H7 (cell line): ENCODE measurements at regions not wholly inside any gene's neighbourhood (a gene's known extent, or its start where the extent isn't known, plus 50 kb on each side); places are given as distances from the start of the nearest gene placed in this dataset.

Experiments
- DNase-seq: peaks from one replicate; pipeline ENCODE4 v3.0.0; 2012
- H3K27me3 ChIP-seq: 2 replicates; pipeline ENCODE4 v1.6.0; 2011; ENCODE audit warnings: mild to moderate bottlenecking, low read length; ENCODE audit not compliant: control insufficient read depth, insufficient read depth
- H3K36me3 ChIP-seq: replicated peaks from 2 replicates; pipeline ENCODE4 v1.5.1; 2011; ENCODE audit warnings: low read length; ENCODE audit not compliant: control insufficient read depth, insufficient read depth
- H3K4me3 ChIP-seq: 2 replicates; pipeline ENCODE4 v1.5.1; 2011; ENCODE audit warnings: low read depth, mild to moderate bottlenecking, control low read depth, low read length, moderate library complexity; ENCODE audit not compliant: insufficient read depth

DNA sequence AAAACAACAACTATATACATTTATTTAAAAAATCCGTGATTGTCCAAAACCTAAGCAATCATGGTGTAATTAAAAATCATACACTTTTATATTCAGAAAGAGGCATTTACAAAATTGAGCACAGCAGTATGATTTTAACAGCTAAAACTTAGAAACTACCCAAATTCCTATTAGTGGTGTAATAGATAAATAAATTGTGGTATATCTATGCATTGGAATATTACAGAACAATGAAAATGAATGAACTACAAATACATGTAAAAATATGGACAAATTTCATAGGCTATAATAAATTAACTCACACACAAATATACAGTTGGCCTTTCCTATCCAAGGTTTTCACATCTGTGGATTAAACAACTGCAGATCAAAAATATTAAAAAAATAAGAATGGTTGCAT lies 700.5 kb upstream of the ARPP21 start:
- H3K4me3 ChIP-seq, result no peak overlapping the region
- no peaks in the 10 kb centered on the region for H3K27me3 ChIP-seq
- no peaks in the 10 kb centered on the region for H3K36me3 ChIP-seq
- no peak for DNase-seq

DNA sequence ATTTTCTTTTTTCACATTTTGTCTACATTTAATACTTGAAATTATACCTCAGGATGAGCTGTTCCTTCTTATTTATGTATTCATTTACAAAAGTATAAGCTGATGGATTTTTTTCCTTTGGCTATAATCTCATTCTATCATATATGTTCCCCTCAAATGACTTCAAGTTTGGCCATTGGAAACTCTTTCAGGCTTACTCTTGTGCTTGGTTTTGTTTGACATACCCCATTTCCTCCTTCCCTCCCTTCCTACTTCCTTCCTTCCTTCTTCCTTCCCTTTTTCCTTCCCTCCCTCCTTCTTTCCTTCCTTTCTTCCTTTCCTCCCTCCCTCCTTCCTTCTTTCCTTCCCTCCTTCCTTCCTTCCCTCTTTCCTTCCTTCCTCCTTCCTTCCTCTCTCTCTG lies 697.1 kb upstream of the ARPP21 start:
- H3K27me3 ChIP-seq, result no peaks in the 10 kb centered on the region
- H3K4me3 ChIP-seq, result no peak overlapping the region
- H3K36me3 ChIP-seq, result no peaks in the 10 kb centered on the region
- DNase-seq, result no peak

DNA sequence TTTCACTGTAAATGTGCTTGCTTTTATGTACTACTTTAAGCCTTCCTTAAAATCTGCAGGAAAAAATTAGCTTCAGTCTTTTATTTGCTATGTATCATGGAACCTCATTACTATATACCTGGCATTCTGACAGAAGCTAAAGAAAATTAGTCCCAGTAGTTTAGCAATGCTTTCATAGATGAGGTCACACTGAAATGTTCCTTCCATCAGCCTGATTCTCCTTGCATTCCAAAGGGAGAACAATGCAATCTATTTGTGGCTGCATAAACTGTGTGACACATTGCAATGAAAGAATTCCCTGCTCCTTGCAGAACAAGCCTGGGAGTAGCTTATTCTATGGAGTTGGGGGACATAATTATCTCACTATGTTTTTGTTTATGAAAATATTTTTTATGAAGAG lies 691.5 kb upstream of the ARPP21 start:
- Histone ChIP-seq H3K27me3 (no peaks in the 10 kb centered on the region), H3K4me3 (no peak overlapping the region), H3K36me3 (no peaks in the 10 kb centered on the region)
- DNase-seq, result peak; percentile 0

DNA sequence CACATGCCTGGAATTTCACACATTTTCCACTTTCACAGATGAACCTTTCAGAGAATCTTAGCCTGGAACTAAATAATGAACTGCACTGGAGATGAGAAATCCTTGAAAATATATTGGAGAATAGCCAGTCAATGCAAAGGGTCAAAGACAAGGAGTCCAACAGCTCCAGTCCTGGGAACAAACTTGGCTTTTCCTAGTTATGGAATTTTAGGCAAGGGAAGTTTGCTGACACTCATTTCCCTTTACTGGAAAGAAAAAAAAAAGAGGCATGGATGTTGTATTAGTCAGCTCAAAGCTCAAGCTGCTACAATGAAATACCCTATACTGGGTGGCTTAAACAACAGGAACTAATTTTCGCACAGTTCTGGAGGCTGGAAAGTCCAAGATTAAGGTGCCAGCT lies 690.8 kb upstream of the ARPP21 start:
- no peak for DNase-seq
- Histone ChIP-seq H3K27me3 (no peaks in the 10 kb centered on the region), H3K36me3 (no peaks in the 10 kb centered on the region), H3K4me3 (no peak overlapping the region)

DNA sequence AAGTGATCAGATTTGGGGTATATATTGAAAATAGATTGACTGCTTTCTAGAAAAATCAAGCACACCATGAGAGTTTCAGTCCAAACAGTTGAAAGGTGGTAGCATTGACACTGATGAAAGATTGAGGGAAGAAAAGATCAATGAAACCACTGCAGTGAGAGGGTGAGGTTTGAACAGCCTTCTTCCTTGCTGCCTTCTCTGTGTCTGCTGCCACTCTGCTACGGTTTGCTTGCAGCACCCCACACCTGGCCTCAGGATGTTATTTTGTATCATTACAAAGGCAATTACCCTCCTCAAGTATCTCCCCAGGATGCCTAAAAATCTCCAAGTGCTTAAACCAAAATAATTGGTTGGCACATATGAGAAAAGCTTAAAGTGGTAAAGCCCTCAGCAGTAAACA lies 683.6 kb upstream of the ARPP21 start:
- Histone ChIP-seq H3K4me3 (no peak overlapping the region), H3K36me3 (no peaks in the 10 kb centered on the region), H3K27me3 (no peaks in the 10 kb centered on the region)
- no peak for DNase-seq

DNA sequence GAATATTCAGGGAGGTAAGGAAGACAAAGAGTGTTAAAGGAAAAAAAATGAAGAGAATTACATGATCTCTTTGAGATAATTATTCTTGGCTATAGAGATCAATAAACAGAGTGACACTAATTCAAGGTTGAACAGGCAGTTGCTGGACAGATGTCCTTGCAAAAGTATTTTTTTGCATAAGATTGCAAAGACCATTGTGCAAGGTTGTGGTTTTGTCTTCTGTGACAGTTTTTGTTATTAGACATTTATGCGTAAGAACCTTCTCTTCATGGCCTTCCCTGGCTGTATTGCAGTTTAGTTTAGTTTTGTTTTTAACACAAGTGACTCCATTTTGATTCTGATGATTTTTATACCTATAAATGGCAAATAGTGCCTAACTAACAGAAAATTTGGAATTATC lies 682.8 kb upstream of the ARPP21 start:
- DNase-seq, result no peak
- H3K27me3 ChIP-seq, result no peaks in the 10 kb centered on the region
- H3K36me3 ChIP-seq, result no peaks in the 10 kb centered on the region
- no peak overlapping the region for H3K4me3 ChIP-seq

DNA sequence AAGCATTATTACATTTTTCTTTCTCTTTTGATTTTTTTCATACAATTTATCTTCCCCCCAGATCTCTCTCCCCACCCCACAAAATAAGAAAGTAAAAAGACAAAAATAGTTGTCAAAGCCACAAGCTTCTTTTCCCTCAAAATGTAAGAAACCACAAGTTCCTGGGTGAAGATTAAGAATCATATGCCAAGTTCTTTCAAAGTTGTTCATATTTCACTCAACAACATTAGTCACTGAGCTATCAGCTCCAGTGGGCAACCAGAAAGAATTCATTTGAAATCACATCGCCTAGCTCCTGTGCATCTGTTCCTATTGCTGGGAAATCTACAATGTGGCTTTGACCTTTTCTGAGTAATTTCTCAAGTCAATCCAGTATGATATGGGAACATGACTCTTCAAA lies 681.6 kb upstream of the ARPP21 start:
- Histone ChIP-seq H3K27me3 (no peaks in the 10 kb centered on the region), H3K4me3 (no peak overlapping the region), H3K36me3 (no peaks in the 10 kb centered on the region)
- no peak for DNase-seq

DNA sequence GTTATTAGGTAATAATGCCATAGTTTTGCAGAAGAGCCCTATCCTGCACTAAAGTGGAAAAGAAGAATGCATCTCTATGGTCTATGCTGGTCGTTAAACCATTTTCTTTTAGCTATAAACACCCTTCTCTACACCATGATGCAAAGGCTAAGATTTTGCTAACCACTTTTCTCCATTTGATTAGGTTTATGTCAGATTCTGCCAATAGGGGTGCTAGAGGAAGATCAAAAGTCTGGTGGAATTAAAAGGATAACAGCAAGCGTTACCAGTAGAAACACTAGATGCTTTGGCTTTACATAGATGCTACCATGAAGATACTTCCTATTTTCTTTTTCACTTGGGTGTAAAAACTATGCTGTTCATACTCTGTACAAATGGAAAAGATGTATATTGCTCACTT lies 669.8 kb upstream of the ARPP21 start:
- DNase-seq, result no peak
- Histone ChIP-seq H3K4me3 (no peak overlapping the region), H3K36me3 (no peaks in the 10 kb centered on the region), H3K27me3 (no peaks in the 10 kb centered on the region)

DNA sequence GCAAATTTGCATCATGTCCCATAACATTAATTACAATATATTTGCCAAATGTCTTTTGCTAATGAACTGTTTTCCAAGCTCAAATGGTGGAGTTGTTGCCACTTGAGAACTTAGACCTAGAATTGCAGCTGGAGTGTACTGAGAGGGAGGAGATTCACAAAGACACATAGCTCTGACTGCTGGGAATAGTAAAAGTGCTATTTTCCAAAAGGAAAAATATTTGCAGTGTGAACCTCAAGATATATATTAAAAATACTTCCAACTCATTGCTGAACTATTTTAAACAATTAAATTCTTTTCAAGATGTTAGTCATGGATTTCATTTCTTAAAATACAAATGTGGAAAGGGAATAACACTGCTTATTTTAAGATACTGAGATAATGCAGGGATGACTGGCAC lies 666.8 kb upstream of the ARPP21 start:
- Histone ChIP-seq H3K36me3 (no peaks in the 10 kb centered on the region), H3K27me3 (no peaks in the 10 kb centered on the region), H3K4me3 (no peak overlapping the region)
- DNase-seq, result no peak

DNA sequence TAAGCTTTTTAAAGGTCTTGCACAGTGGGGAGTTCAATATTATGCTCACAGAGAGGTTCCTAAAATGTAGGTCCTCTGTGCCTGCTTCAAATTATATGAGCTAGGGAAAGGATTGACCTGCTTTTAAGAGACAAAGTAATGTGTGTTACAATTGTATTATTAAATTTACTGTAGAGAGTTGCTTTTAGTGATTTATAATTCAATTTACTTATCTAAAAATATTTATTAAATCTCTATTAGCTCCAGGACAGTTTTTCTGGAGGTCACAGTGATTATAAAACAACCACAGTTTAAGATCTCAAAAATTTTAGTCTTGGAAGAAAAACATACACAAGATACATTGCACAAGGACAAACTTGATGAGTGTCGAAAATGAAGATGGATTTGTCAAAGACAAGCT lies 665.7 kb upstream of the ARPP21 start:
- DNase-seq, result no peak
- H3K36me3 ChIP-seq, result no peaks in the 10 kb centered on the region
- H3K27me3 ChIP-seq, result no peaks in the 10 kb centered on the region
- H3K4me3 ChIP-seq, result no peak overlapping the region

DNA sequence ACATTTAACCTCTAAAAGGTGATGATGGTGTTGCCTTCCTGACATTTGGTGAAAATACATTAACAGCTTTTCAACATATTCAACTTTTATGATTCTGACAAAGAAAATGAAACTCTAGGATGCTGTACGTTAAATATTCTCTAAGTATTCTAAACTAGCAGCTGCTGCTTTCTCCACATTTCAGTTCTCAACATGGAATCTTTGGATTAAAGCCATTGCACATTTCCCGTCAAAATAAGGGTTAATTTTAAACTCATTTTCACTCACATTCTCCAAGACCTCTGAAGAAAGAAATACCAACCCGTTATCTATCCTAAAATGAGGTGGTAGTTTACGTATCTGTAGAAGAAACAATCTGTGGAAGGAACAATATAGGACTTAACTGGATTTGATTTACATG lies 655.7 kb upstream of the ARPP21 start:
- H3K4me3 ChIP-seq, result no peak overlapping the region
- no peak for DNase-seq
- no peaks in the 10 kb centered on the region for H3K27me3 ChIP-seq

DNA sequence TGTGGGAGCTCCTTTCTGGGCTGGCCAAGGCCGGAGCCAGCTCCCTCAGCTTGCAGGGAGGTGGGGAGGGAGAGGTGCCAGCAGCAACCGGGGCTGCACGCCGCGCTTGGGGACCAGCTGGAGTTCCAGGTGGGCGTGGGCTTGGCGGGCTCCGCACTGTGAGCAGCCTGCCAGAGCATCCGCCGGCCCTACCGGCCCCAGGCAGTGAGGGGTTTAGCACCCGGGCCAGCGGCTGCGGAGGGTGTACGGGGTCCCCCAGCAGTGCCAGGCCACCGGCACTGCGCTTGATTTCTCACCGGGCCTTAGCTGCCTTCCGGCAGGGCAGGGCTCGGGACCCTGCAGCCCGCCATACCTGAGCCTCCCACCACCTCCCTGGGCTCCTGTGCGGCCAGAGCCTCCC lies 651.0 kb upstream of the ARPP21 start:
- no peaks in the 10 kb centered on the region for H3K27me3 ChIP-seq
- DNase-seq, result no peak
- no peaks in the 10 kb centered on the region for H3K36me3 ChIP-seq
- H3K4me3 ChIP-seq, result no peak overlapping the region

More for the DNA sequence above, 655.7 kb upstream of the ARPP21 start:
- H3K36me3 ChIP-seq, result no peaks in the 10 kb centered on the region

DNA sequence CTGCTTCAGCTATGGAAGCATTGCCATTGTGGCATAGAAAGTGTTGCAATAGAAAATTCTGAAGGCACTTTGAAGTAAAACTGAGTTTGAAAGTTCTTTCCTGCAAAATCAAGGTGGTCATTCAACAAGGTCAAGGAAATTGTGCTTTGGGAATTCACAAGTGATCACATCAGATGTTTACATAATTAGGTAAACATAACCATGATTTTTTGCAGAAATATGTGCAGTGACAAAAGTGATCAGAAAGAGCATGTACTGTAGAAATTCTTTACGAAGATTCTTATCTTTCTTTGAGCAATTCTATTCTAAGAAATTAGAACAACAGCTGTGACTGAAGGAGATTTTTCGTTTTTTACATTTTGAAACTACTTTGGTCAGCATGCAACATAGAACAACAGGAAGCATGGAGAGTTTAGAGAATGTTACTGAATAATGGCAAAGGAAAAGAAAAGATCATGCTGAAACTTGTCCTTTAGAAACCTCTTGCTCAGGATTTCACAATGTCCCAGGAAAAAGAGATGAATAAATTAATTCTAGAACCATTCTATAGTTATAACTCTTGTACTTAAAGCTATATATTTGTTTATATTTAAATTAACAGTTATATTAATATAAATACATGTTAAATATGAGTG lies 643.4 kb upstream of the ARPP21 start:
- Histone ChIP-seq H3K4me3 (no peak overlapping the region), H3K36me3 (no peaks in the 10 kb centered on the region), H3K27me3 (no peaks in the 10 kb centered on the region)
- no peak for DNase-seq

DNA sequence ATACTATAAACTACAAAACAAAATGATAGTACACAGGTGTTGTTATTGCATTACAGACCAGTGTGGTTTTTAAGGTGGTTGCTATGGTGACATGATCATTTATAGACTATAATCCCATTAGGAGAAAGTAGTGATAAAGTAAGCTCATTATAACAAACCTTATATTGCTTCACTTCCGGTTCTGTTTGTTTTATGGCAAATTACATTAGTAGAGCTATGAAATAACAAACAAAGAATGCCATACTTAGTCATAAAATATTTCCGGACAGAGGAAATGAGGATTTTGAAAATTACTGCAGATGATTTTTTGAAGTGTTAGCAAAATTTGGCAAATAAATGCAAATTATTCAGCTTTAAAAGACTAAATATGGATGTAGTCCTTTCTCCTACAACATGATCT lies 640.4 kb upstream of the ARPP21 start:
- Histone ChIP-seq H3K4me3 (no peak overlapping the region), H3K27me3 (no peaks in the 10 kb centered on the region)
- DNase-seq, result no peak

DNA sequence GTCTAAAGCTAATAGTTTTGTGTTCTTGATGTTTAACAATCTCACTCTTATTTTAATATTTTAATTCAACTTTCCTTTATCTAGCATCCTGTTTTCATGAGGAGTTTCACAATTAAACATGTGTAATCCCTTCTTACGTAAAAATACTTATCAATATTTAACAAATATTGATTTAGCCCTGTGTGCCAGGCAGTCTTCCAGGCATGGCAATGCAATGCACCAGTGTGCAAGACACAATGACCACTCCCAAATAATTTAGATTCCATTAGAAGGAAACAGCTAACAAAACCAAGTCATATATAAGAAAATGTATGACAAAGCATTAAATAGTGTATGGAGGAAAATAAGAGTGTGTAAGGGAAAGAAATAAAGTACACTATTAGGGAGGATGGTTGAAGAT lies 627.1 kb upstream of the ARPP21 start:
- no peaks in the 10 kb centered on the region for H3K27me3 ChIP-seq
- no peaks in the 10 kb centered on the region for H3K36me3 ChIP-seq
- H3K4me3 ChIP-seq, result no peak overlapping the region
- DNase-seq, result no peak

More for the DNA sequence above, 640.4 kb upstream of the ARPP21 start:
- no peaks in the 10 kb centered on the region for H3K36me3 ChIP-seq

DNA sequence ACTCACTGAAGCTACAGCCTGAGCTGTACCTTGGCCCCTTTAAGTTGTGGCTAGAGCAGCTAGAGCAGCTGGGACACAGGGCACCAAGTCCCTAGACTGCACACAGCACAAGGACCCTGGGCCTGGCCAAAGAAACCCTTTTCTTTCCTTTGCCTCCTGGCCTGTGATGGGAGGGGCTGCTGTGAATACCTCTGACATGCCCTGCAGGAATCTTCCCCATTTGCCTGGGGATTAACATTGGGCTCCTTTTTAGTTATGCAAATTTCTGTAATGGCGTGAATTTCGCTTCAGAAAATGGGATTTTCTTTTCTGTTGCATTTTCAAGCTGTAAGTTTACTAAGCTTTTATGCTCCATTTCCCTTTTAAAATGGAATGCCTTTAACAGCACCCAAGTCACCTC lies 611.2 kb upstream of the ARPP21 start:
- no peak for DNase-seq
- H3K36me3 ChIP-seq, result no peaks in the 10 kb centered on the region
- H3K27me3 ChIP-seq, result no peaks in the 10 kb centered on the region
- H3K4me3 ChIP-seq, result no peak overlapping the region
